GM19395 (cell line): ENCODE measurements at regions not wholly inside any gene's neighbourhood (a gene's known extent, or its start where the extent isn't known, plus 50 kb on each side); places are given as distances from the start of the nearest gene placed in this dataset.
"Not testable (repeated sequence)": the region's sequence is repeated elsewhere in the genome, so short reads cannot be mapped to it uniquely, and the experiment has no call there.

Experiments
- ATAC-seq: cut with Tn5 transposase; IDR thresholded peaks from one replicate; pipeline ENCODE4 v1.9.1; 2021; ENCODE audit warnings: mild to moderate bottlenecking, moderate library complexity; ENCODE audit not compliant: unreplicated experiment

GRCh38 chr16:52113533-52114183 is 433.3 kb downstream of the TOX3 start:
- no peak for ATAC-seq

- not testable (repeated sequence) for ATAC-seq
Observed at GRCh38 chr16:52104993-52105392, 441.9 kb downstream of the TOX3 start.

DNA sequence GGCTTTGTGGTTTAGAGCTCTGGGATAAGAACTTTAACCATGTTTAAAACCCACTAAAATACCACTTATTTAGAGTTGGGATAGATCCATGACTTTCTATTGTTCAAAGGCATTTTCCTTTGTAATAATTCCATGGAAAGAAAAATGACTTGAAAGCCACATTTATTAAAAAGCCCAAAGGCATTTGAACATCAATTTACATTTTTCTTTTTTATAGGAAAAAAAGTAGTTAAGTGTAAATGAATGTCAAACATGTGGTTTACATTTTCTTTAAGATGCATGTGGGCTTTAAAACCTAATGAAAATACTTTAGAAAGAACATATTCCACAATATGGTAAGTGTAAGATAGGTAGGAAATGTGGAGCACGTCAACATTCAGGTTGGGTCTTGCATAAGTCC is 443.2 kb downstream of the TOX3 start:
- no peak for ATAC-seq

GRCh38 chr16:52101246-52101645 is 445.7 kb downstream of the TOX3 start:
- ATAC-seq = no peak

DNA sequence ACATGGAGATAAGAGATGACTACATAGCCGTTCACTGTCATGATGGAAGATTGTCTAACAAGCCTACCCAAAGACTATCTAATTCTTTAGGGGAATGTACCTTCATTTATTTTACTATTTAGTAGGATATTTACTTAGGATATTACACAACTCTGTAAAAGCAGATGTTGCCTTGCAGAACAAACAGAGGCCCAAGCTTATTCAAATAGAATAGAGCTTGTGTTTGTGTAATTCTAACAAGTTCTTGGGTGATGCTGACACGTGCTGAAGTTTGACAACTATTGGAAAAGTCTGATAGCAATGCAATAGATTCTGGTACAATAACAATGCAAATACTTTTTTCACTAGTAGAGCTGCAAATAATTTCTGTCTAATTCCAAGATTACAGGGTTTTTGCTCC is 447.6 kb downstream of the TOX3 start:
- ATAC-seq = no peak

DNA sequence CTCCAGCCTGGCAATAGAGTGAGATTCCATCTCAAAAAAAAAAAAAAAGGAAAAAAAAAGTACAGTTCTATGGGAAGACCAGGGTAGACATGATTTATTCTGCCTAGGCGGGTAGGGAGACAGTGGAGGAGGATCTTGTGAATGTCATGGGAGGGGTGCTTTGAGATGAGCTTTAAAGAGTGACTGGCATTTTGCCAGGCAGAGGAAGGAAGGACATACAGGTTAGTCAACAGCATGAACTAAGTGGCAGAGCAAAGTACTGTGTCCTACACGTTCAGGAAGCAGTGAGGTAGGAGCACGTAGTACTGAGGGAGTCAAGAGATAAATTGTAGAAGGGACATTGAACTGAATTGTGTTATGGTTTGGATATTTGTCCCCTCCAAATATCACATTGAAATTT is 451.5 kb downstream of the TOX3 start:
- ATAC-seq = no peak

GRCh38 chr16:52092126-52092525 is 454.8 kb downstream of the TOX3 start:
- no peak for ATAC-seq

DNA sequence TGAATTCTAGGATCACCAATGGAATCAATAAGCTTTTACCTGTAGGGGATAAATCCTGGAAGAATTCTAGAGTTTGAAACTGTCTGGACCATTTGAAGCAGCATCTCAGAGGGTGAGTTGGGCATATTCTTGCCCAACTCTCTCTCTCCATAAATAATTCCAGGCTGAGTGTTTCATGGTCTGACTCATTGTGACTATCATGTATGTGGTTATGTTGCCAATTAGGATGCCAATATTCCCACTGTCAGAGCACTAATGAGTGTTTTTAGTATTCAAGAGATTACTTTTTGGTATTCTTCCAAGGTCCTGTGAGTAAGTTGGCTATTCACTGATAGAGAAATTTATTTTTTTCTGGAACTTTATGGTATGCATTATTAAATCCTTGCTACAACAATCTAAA is 456.9 kb downstream of the TOX3 start:
- no peak for ATAC-seq

DNA sequence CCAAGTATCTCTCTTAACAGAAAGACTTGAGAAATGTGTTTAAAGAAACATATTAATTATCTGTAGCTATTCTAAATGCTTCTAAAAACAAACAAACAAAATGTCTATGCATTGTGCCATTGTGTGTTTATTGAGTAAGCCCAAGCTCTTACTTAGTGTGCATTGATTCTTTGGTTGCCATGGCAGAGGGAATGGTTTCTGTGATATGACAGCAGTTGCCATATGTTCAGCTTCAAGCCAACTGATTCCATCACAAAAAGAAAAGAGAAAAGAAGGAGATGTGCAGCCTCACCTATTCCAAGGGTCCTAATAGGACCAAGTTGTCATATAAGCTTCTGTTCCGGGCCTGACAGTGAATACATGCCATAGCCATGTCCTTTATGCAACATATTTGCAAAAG is 457.5 kb downstream of the TOX3 start:
- no peak for ATAC-seq

DNA sequence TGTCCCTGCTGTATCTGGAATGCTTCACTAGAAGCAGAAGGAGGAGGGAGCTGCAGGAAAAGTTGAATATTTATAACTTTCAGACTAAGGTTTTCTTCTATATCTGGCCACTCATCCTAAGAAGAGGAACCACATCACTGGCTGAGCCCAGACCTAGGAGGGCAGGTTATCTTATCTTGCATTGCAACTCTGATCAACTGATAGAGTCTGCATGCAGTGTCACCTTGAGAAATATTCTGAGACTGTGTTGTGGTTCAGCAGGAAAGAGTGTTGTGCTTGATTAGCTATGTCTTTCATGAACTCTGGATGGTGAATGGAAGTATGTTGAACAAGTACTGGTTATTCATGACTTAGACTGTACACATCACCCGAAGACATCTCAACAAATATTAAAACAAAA is 460.0 kb downstream of the TOX3 start:
- no peak for ATAC-seq

- no peak for ATAC-seq
Observed at GRCh38 chr16:52078716-52079655, 468.0 kb downstream of the TOX3 start.

DNA sequence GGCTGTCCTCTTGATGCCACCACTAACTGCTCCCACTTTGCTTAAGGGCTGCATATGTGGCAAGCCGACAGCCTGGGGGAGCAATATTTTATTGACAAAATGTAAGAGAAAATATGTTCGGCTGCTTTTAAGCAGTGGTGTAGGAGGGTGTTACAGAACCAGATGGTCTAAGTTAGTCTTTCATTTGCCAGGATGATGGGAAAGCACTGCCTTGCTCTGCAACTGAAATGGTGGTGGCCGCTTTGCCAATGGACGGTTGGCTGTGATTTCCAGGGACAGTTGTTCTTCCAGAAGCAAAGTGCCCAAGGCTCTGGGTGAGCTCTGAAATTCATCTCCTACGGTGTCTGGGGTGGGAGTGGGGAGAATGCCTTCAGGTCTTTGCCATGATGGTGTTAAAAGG is 469.3 kb downstream of the TOX3 start:
- ATAC-seq = no peak

- no peak for ATAC-seq
Observed at GRCh38 chr16:52076801-52077201, 470.1 kb downstream of the TOX3 start.

DNA sequence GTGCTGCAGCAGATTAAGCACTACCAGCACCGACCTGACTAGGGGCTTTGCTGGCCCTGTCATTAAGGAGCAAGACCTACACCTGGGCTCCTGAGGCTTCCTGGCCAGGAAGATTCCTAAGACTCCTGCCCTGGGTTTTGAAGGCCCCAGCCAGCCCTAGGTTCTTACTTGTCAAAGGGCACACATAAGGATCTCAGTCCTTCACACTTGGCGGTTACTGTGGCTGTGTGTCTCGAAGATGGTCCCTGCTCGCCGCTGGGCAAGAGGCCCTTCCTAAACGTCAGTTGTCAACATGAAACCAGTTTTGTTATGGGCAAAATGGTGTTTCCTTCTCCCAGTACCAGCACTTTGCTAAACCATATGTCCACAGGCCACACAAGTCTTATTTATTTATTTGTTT is 470.6 kb downstream of the TOX3 start:
- ATAC-seq = no peak

- ATAC-seq = no peak
Observed at GRCh38 chr16:52074133-52074532, 472.8 kb downstream of the TOX3 start.

DNA sequence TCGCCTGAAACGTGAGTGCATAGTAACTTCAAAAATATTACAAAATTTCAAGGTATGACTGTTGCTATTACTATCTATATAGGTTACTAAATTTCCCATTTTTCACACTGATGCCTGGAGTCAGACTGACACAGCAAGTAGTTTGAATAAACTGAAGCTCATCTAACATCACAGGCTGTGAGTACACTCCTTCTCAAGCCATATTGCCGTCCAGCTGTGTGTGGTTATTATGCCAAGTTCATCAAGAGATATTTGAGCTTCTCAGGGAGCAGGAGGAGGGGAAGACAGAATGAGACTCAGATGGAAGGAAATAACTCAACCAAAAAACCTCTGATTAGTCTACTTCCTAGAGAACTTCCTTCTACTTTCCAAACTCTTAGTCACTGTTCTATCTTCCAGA is 473.9 kb downstream of the TOX3 start:
- ATAC-seq = no peak

- no peak for ATAC-seq
Observed at GRCh38 chr16:52071101-52071500, 475.8 kb downstream of the TOX3 start.

GRCh38 chr16:52070341-52071057 is 476.4 kb downstream of the TOX3 start:
- no peak for ATAC-seq

DNA sequence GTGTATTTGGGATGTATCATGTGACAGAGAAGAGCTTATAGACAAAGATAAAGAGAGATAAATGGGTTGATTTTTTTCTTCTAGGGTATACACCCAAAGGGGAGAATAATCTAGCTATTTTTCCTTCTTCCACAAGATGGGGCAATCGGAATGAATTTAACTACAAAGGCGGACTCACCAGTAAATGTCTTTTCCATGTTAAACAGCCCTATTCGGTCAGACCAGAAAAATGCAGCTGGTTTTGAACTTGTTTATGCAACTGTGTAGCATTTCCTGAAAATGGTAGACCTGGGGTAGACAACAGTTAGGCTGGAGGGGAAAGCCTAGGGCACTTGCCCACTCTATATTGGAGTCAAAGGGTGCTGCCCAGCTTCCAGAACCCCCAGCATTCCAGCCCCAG is 477.1 kb downstream of the TOX3 start:
- ATAC-seq = no peak

GRCh38 chr16:52068447-52069074 is 478.4 kb downstream of the TOX3 start:
- no peak for ATAC-seq

- ATAC-seq = no peak
Observed at GRCh38 chr16:52066962-52067361, 480.0 kb downstream of the TOX3 start.
